ENCODE measurements at regions not wholly inside any gene's neighbourhood (a gene's known extent, or its start where the extent isn't known, plus 50 kb on each side); places are given as distances from the start of the nearest gene placed in this dataset.
"Not testable (repeated sequence)": the region's sequence is repeated elsewhere in the genome, so short reads cannot be mapped to it uniquely, and the experiment has no call there.

GRCh38 chr5:92222449-92222848 is 839.3 kb upstream of the ARRDC3 start:
- no peak for DNase-seq

GRCh38 chr5:92216852-92217251 is 833.7 kb upstream of the ARRDC3 start:
- not testable (repeated sequence) for DNase-seq

- no peak for DNase-seq
Measured at GRCh38 chr5:92215116-92215515, 832.0 kb upstream of the ARRDC3 start.

GRCh38 chr5:92208265-92208664 is 825.1 kb upstream of the ARRDC3 start:
- no peak for DNase-seq

- no peak for DNase-seq
Measured at GRCh38 chr5:92207151-92207550, 824.0 kb upstream of the ARRDC3 start.

GRCh38 chr5:92206681-92207080 is 823.6 kb upstream of the ARRDC3 start:
- DNase-seq, result no peak

- not testable (repeated sequence) for DNase-seq
Measured at GRCh38 chr5:92199035-92199434, 815.9 kb upstream of the ARRDC3 start.

- no peak for DNase-seq
Measured at GRCh38 chr5:92181656-92182055, 798.5 kb upstream of the ARRDC3 start.

- DNase-seq, result no peak
Measured at GRCh38 chr5:92180391-92180790, 797.3 kb upstream of the ARRDC3 start.

GRCh38 chr5:92179651-92180050 is 796.5 kb upstream of the ARRDC3 start:
- no peak for DNase-seq

GRCh38 chr5:92177926-92178487 is 794.9 kb upstream of the ARRDC3 start:
- DNase-seq, result no peak

GRCh38 chr5:92163906-92164305 is 780.8 kb upstream of the ARRDC3 start:
- DNase-seq, result no peak

- no peak for DNase-seq
Measured at GRCh38 chr5:92147798-92148197, 764.7 kb upstream of the ARRDC3 start.

- no peak for DNase-seq
Measured at GRCh38 chr5:92147266-92147665, 764.1 kb upstream of the ARRDC3 start.

- no peak for DNase-seq
Measured at GRCh38 chr5:92145852-92146251, 762.7 kb upstream of the ARRDC3 start.

GRCh38 chr5:92144824-92145223 is 761.7 kb upstream of the ARRDC3 start:
- no peak for DNase-seq

GRCh38 chr5:92132294-92132908 is 749.3 kb upstream of the ARRDC3 start:
- not testable (repeated sequence) for DNase-seq

- DNase-seq, result no peak
Measured at GRCh38 chr5:92126182-92126581, 743.1 kb upstream of the ARRDC3 start.

- DNase-seq, result no peak
Measured at GRCh38 chr5:92119110-92119509, 736.0 kb upstream of the ARRDC3 start.

- no peak for DNase-seq
Measured at GRCh38 chr5:92106808-92107207, 723.7 kb upstream of the ARRDC3 start.

GRCh38 chr5:92104126-92104525 is 721.0 kb upstream of the ARRDC3 start:
- no peak for DNase-seq

GRCh38 chr5:92102313-92102712 is 719.2 kb upstream of the ARRDC3 start:
- DNase-seq, result no peak

GRCh38 chr5:92092239-92092638 is 709.1 kb upstream of the ARRDC3 start:
- DNase-seq, result no peak

GRCh38 chr5:92086059-92086811 is 703.1 kb upstream of the ARRDC3 start:
- no peak for DNase-seq
